Keratinocyte (primary cell): ENCODE measurements at regions not wholly inside any gene's neighbourhood (a gene's known extent, or its start where the extent isn't known, plus 50 kb on each side); places are given as distances from the start of the nearest gene placed in this dataset.

ENCODE experiments used
- DNase-seq: peaks from one replicate; pipeline ENCODE4 v3.0.0-alpha.2; 2011; ENCODE audit warnings: low read depth, missing footprints, low spot score
- FAIRE-seq: peaks from 2 replicates; lab custom pipeline; 2011; peaks lifted over from hg19 to GRCh38; lab: Jason Lieb, UNC
- H2AFZ ChIP-seq: 2 replicates; pipeline ENCODE4 v1.6.0; 2012; ENCODE audit warnings: low read length, control low read depth, inconsistent platforms; ENCODE audit not compliant: control insufficient read depth
- H3K27ac ChIP-seq: 2 replicates; pipeline ENCODE4 v1.5.1; 2011; ENCODE audit warnings: low read length; ENCODE audit not compliant: control insufficient read depth, insufficient read depth
- H3K27me3 ChIP-seq: 3 replicates; pipeline ENCODE4 v1.6.0; 2011; ENCODE audit warnings: low read length; ENCODE audit not compliant: control insufficient read depth, insufficient read depth; ENCODE audit errors: extremely low read depth
- H3K36me3 ChIP-seq, 2 experiments: 2 replicates in 1 of 2; 3 replicates in 1 of 2; pipeline ENCODE4 v1.5.1; 2011; ENCODE audit warnings: low read length in 2 of 2, mild to moderate bottlenecking in 1 of 2; ENCODE audit not compliant: control insufficient read depth in 2 of 2, insufficient read depth in 2 of 2; ENCODE audit errors: extremely low read depth in 1 of 2
- H3K4me1 ChIP-seq: 3 replicates; pipeline ENCODE4 v1.5.1; 2011; ENCODE audit warnings: low read length; ENCODE audit not compliant: control insufficient read depth, insufficient read depth; ENCODE audit errors: extremely low read depth
- H3K4me2 ChIP-seq: 3 replicates; pipeline ENCODE4 v1.6.0; 2011; ENCODE audit warnings: low read depth, low read length; ENCODE audit not compliant: control insufficient read depth, insufficient read depth; ENCODE audit errors: extremely low read depth
- H3K4me3 ChIP-seq, 3 experiments: fragments of 200-600 bp in 1 of 3; sonication (generic) in 1 of 3; 2 replicates in 2 of 3; 3 replicates in 1 of 3; pipeline ENCODE4 v1.5.1; 2011 to 2016; ENCODE audit warnings: low read length in 3 of 3, mild to moderate bottlenecking in 3 of 3, control low read depth in 2 of 3, inconsistent platforms in 1 of 3, low read depth in 1 of 3, mixed read lengths in 1 of 3, mixed run types in 1 of 3, moderate library complexity in 1 of 3; ENCODE audit not compliant: control insufficient read depth in 2 of 3, insufficient read depth in 2 of 3; ENCODE audit errors: extremely low read depth in 1 of 3
- H3K79me2 ChIP-seq: 2 replicates; pipeline ENCODE4 v1.6.0; 2012; ENCODE audit warnings: low read length; ENCODE audit not compliant: control insufficient read depth, insufficient read depth
- H3K9ac ChIP-seq: 3 replicates; pipeline ENCODE4 v1.6.0; 2011; ENCODE audit warnings: low read length; ENCODE audit not compliant: control insufficient read depth, insufficient read depth; ENCODE audit errors: extremely low read depth
- H3K9me1 ChIP-seq: 3 replicates; pipeline ENCODE4 v1.6.0; 2011; ENCODE audit warnings: low read length; ENCODE audit not compliant: control insufficient read depth, insufficient read depth; ENCODE audit errors: extremely low read depth
- H3K9me3 ChIP-seq: 2 replicates; pipeline ENCODE4 v1.5.1; 2012; ENCODE audit warnings: low read depth, low read length; ENCODE audit not compliant: control insufficient read depth
- H4K20me1 ChIP-seq: 3 replicates; pipeline ENCODE4 v1.6.0; 2011; ENCODE audit warnings: low read length; ENCODE audit not compliant: control insufficient read depth, insufficient read depth; ENCODE audit errors: extremely low read depth
- CTCF ChIP-seq, 3 experiments: IDR thresholded peaks in 1 of 3; conservative IDR thresholded peaks in 1 of 3; optimal IDR thresholded peaks in 1 of 3; 2 replicates in 2 of 3; 3 replicates in 1 of 3; pipeline versions ENCODE3 to v1.5.1; 2011; ENCODE audit warnings: low read length in 3 of 3, mild to moderate bottlenecking in 3 of 3, moderate library complexity in 2 of 3, control low read depth in 1 of 3, inconsistent platforms in 1 of 3; ENCODE audit not compliant: insufficient read depth in 2 of 3; ENCODE audit errors: extremely low read depth in 1 of 3
- EZH2 ChIP-seq: IDR thresholded peaks from one replicate; pipeline ENCODE4 v1.6.1; 2012; ENCODE audit warnings: inconsistent platforms, mild to moderate bottlenecking, low read length, moderate library complexity
- dilution Hi-C: fragments of 300-500 bp; cut with MboI; formaldehyde crosslinking; loops from one replicate; pipeline ENCODE4 v1.7.0; 2020; ENCODE audit warnings: low sequenced_read_pairs; ENCODE audit not compliant: extremely low pct_ligation_motif_present

- FAIRE-seq (no peak), DNase-seq (no peak)
- Histone ChIP-seq H3K79me2 (peaks cover 94% of the 10 kb centered on the region), H3K4me2 (no peak overlapping the region), H3K9ac (no peak overlapping the region), H4K20me1 (no peaks in the 10 kb centered on the region), H3K9me1 (no peaks in the 10 kb centered on the region), H3K36me3 (peaks cover 17 to 37% of the 10 kb centered on the region in 2 experiments), H3K27ac (no peak overlapping the region), H3K27me3 (no peaks in the 10 kb centered on the region), H3K4me1 (no peaks in the 10 kb centered on the region), H2AFZ (no peak overlapping the region), H3K4me3 (no peak overlapping the region), H3K9me3 (no peaks in the 10 kb centered on the region)
- TF ChIP-seq EZH2, result no peak
- TF ChIP-seq CTCF (optimal IDR thresholded peaks at IDR 0.05 in 1 of 3, IDR thresholded peaks at IDR 0.05 in 1 of 3, conservative IDR thresholded peaks at IDR 0.05 in 1 of 3; ENCODE audit: extremely low read depth in 1 of 3, insufficient read depth in 2 of 3, low read length in 3 of 3), result no peak
- dilution Hi-C loops, result no loop called here
Measured at GRCh38 chr14:51513933-51514332, 137.8 kb upstream of the FRMD6 start.

- Histone ChIP-seq H4K20me1 (no peaks in the 10 kb centered on the region), H3K4me2 (no peak overlapping the region), H2AFZ (no peak overlapping the region), H3K27ac (no peak overlapping the region), H3K4me3 (no peak overlapping the region), H3K79me2 (peaks cover 92% of the 10 kb centered on the region), H3K9ac (no peak overlapping the region), H3K4me1 (peaks cover 12% of the 10 kb centered on the region), H3K9me3 (no peaks in the 10 kb centered on the region), H3K9me1 (no peaks in the 10 kb centered on the region), H3K36me3 (peaks cover 17 to 29% of the 10 kb centered on the region in 2 experiments), H3K27me3 (no peaks in the 10 kb centered on the region)
- DNase-seq, result no peak
- no peak for TF ChIP-seq EZH2
- TF ChIP-seq CTCF (optimal IDR thresholded peaks at IDR 0.05 in 1 of 3, IDR thresholded peaks at IDR 0.05 in 1 of 3, conservative IDR thresholded peaks at IDR 0.05 in 1 of 3; ENCODE audit: extremely low read depth in 1 of 3, insufficient read depth in 2 of 3, low read length in 3 of 3), result no peak
- FAIRE-seq, result no peak
- dilution Hi-C loops, result no loop called here
Measured at GRCh38 chr14:51515611-51516010, 136.1 kb upstream of the FRMD6 start.
